ENCODE measurements at regions not wholly inside any gene's neighbourhood (a gene's known extent, or its start where the extent isn't known, plus 50 kb on each side); places are given as distances from the start of the nearest gene placed in this dataset.

DNA sequence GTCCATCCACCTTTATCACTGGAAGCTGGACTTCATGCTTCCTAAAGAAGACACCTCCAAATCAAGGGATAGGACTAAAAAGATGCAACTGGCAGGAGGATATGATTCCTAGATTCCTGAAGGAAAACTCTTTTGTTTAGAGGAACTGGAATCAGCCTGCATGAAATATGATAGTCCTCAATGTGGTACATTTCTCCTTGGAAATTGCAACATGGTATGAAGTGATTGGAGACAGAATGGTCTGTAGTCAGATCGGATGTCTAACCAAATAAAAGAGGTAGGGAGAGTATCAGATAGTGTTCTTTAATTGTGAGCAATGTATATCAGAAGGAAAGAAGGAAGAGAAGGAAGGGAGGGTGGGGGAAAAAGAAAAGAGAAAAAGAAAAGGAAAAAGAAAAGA lies 116.1 kb upstream of the FSTL4 start:
- TF ChIP-seq GATA2 (IDR thresholded peaks at IDR 0.05; ENCODE audit: low read depth, low read length) = no peak
- no peak for TF ChIP-seq GATA3 (IDR thresholded peaks at IDR 0.05; ENCODE audit: low read depth, low read length)
